ENCODE measurements at regions not wholly inside any gene's neighbourhood (a gene's known extent, or its start where the extent isn't known, plus 50 kb on each side); places are given as distances from the start of the nearest gene placed in this dataset.

GRCh38 chr13:95352486-95352885, 51.2 kb upstream of the ABCC4 start:
- DNase-seq (ENCODE audit: low read depth in 4 of 4, low spot score in 1 of 4): no peak

- DNase-seq (ENCODE audit: low read depth in 4 of 4, low spot score in 1 of 4): no peak
These were observed 52.9 kb upstream of the ABCC4 start for GRCh38 chr13:95354156-95354555.

GRCh38 chr13:95354680-95355487, 53.6 kb upstream of the ABCC4 start:
- no peak for DNase-seq (ENCODE audit: low read depth in 4 of 4, low spot score in 1 of 4)

GRCh38 chr13:95355494-95355893, 54.2 kb upstream of the ABCC4 start:
- DNase-seq (ENCODE audit: low read depth in 4 of 4, low spot score in 1 of 4): no peak

GRCh38 chr13:95356916-95357315, 55.7 kb upstream of the ABCC4 start:
- no peak for DNase-seq (ENCODE audit: low read depth in 4 of 4, low spot score in 1 of 4)

GRCh38 chr13:95357875-95358274, 56.6 kb upstream of the ABCC4 start:
- DNase-seq (ENCODE audit: low read depth in 4 of 4, low spot score in 1 of 4): no peak

GRCh38 chr13:95360052-95360451, 58.8 kb upstream of the ABCC4 start:
- DNase-seq (ENCODE audit: low read depth in 4 of 4, low spot score in 1 of 4): no peak

GRCh38 chr13:95360464-95361097, 59.3 kb upstream of the ABCC4 start:
- no peak for DNase-seq (ENCODE audit: low read depth in 4 of 4, low spot score in 1 of 4)

- DNase-seq (ENCODE audit: low read depth in 4 of 4, low spot score in 1 of 4): no peak
These were observed 60.4 kb upstream of the ABCC4 start for GRCh38 chr13:95361686-95362085.

- no peak for DNase-seq (ENCODE audit: low read depth in 4 of 4, low spot score in 1 of 4)
These were observed 61.4 kb upstream of the ABCC4 start for GRCh38 chr13:95362666-95363065.

- no peak for DNase-seq (ENCODE audit: low read depth in 4 of 4, low spot score in 1 of 4)
These were observed 66.1 kb upstream of the ABCC4 start for GRCh38 chr13:95367309-95367843.

- DNase-seq (ENCODE audit: low read depth in 4 of 4, low spot score in 1 of 4): no peak
These were observed 67.7 kb upstream of the ABCC4 start for GRCh38 chr13:95368998-95369397.

GRCh38 chr13:95375706-95376105, 74.5 kb upstream of the ABCC4 start:
- DNase-seq (ENCODE audit: low read depth in 4 of 4, low spot score in 1 of 4): no peak

- DNase-seq (ENCODE audit: low read depth in 4 of 4, low spot score in 1 of 4): no peak
These were observed 77.4 kb upstream of the ABCC4 start for GRCh38 chr13:95378603-95379002.

GRCh38 chr13:95380468-95381211, 79.4 kb upstream of the ABCC4 start:
- peak; percentile 23 to 51 (median 36) for DNase-seq (ENCODE audit: low read depth in 4 of 4, low spot score in 1 of 4)

GRCh38 chr13:95381212-95381527, 79.9 kb upstream of the ABCC4 start:
- no peak for DNase-seq (ENCODE audit: low read depth in 4 of 4, low spot score in 1 of 4)

- no peak for DNase-seq (ENCODE audit: low read depth in 4 of 4, low spot score in 1 of 4)
These were observed 81.2 kb upstream of the ABCC4 start for GRCh38 chr13:95382411-95382810.

- no peak for DNase-seq (ENCODE audit: low read depth in 4 of 4, low spot score in 1 of 4)
These were observed 81.7 kb upstream of the ABCC4 start for GRCh38 chr13:95382916-95383315.

- no peak for DNase-seq (ENCODE audit: low read depth in 4 of 4, low spot score in 1 of 4)
These were observed 84.1 kb upstream of the ABCC4 start for GRCh38 chr13:95385373-95385772.

- no peak for DNase-seq (ENCODE audit: low read depth in 4 of 4, low spot score in 1 of 4)
These were observed 84.5 kb upstream of the ABCC4 start for GRCh38 chr13:95385798-95386197.

- no peak for DNase-seq (ENCODE audit: low read depth in 4 of 4, low spot score in 1 of 4)
These were observed 85.1 kb upstream of the ABCC4 start for GRCh38 chr13:95386370-95386769.

- DNase-seq (ENCODE audit: low read depth in 4 of 4, low spot score in 1 of 4): no peak
These were observed 86.5 kb upstream of the ABCC4 start for GRCh38 chr13:95387733-95388207.
